NT2/D1 (cell line): ENCODE measurements at regions not wholly inside any gene's neighbourhood (a gene's known extent, or its start where the extent isn't known, plus 50 kb on each side); places are given as distances from the start of the nearest gene placed in this dataset.

Experiments
- DNase-seq: peaks from one replicate; pipeline ENCODE4 v3.0.0-alpha.2; 2011; ENCODE audit warnings: low read depth, low spot score
- H3K27me3 ChIP-seq: 2 replicates; pipeline ENCODE4 v1.6.0; 2011; ENCODE audit warnings: mild to moderate bottlenecking; ENCODE audit not compliant: insufficient read length, insufficient read depth
- H3K36me3 ChIP-seq: 2 replicates; pipeline ENCODE4 v1.6.1; 2011; ENCODE audit warnings: mild to moderate bottlenecking, low read length, mixed read lengths; ENCODE audit not compliant: insufficient read depth, insufficient read length
- H3K4me1 ChIP-seq: 2 replicates; pipeline ENCODE4 v1.5.1; 2011; ENCODE audit not compliant: insufficient read depth, insufficient read length
- H3K4me3 ChIP-seq: 2 replicates; pipeline ENCODE4 v1.5.1; 2011; ENCODE audit warnings: low read depth; ENCODE audit not compliant: insufficient read length
- H3K9ac ChIP-seq: 2 replicates; pipeline ENCODE4 v1.6.0; 2011; ENCODE audit warnings: low read depth; ENCODE audit not compliant: insufficient read length
- H3K9me3 ChIP-seq: 2 replicates; pipeline ENCODE4 v1.5.1; 2011; ENCODE audit warnings: mild to moderate bottlenecking, low read length; ENCODE audit not compliant: insufficient read depth
- SUZ12 ChIP-seq: IDR thresholded peaks from 2 replicates; pipeline ENCODE4 v1.6.1; 2011; ENCODE audit not compliant: insufficient read length, insufficient read depth; ENCODE audit errors: extremely low read depth
- YY1 ChIP-seq: IDR thresholded peaks from 2 replicates; pipeline ENCODE4 v1.6.1; 2011; ENCODE audit not compliant: insufficient read length, insufficient read depth
- ZNF274 ChIP-seq: IDR thresholded peaks from 2 replicates; pipeline ENCODE4 v1.6.1; 2011; ENCODE audit warnings: mild to moderate bottlenecking, low read depth, low read length

GRCh38 chr17:52828621-52829020 is 670.1 kb upstream of the CA10 start:
- Histone ChIP-seq H3K9me3 (peaks cover 8% of the 10 kb centered on the region; the same call in 1 of the 2 replicates), H3K27me3 (no peaks in the 10 kb centered on the region), H3K36me3 (no peaks in the 10 kb centered on the region), H3K9ac (no peak overlapping the region), H3K4me3 (no peak overlapping the region), H3K4me1 (no peaks in the 10 kb centered on the region)
- no peak for DNase-seq
- TF ChIP-seq SUZ12: no peak
- TF ChIP-seq YY1: no peak
- no peak for TF ChIP-seq ZNF274

GRCh38 chr17:52827526-52827925 is 669.0 kb upstream of the CA10 start:
- DNase-seq: no peak
- Histone ChIP-seq H3K9me3 (peaks cover 8% of the 10 kb centered on the region; the same call in 1 of the 2 replicates), H3K4me1 (no peaks in the 10 kb centered on the region), H3K36me3 (no peaks in the 10 kb centered on the region), H3K4me3 (no peak overlapping the region), H3K27me3 (no peaks in the 10 kb centered on the region), H3K9ac (no peak overlapping the region)
- TF ChIP-seq SUZ12 (no peak), ZNF274 (no peak), YY1 (no peak)

GRCh38 chr17:52824542-52824941 is 666.0 kb upstream of the CA10 start:
- H3K4me1 ChIP-seq: no peaks in the 10 kb centered on the region
- TF ChIP-seq SUZ12 (no peak), YY1 (no peak), ZNF274 (no peak)
- no peak overlapping the region for H3K4me3 ChIP-seq
- no peak for DNase-seq
- no peaks in the 10 kb centered on the region for H3K27me3 ChIP-seq
- peaks cover 8% of the 10 kb centered on the region; the same call in 1 of the 2 replicates for H3K9me3 ChIP-seq
- no peaks in the 10 kb centered on the region for H3K36me3 ChIP-seq
- no peak overlapping the region for H3K9ac ChIP-seq

- TF ChIP-seq ZNF274 (no peak), SUZ12 (no peak), YY1 (no peak)
- Histone ChIP-seq H3K4me3 (no peak overlapping the region), H3K36me3 (no peaks in the 10 kb centered on the region), H3K9me3 (no peaks in the 10 kb centered on the region), H3K27me3 (no peaks in the 10 kb centered on the region), H3K4me1 (no peaks in the 10 kb centered on the region), H3K9ac (no peak overlapping the region)
- DNase-seq: no peak
Observed at GRCh38 chr17:52823155-52823554, 664.6 kb upstream of the CA10 start.

- H3K9me3 ChIP-seq: no peaks in the 10 kb centered on the region
- H3K36me3 ChIP-seq: no peaks in the 10 kb centered on the region
- no peak overlapping the region for H3K4me3 ChIP-seq
- no peaks in the 10 kb centered on the region for H3K27me3 ChIP-seq
- DNase-seq: no peak
- no peaks in the 10 kb centered on the region for H3K4me1 ChIP-seq
- no peak for TF ChIP-seq SUZ12
- TF ChIP-seq YY1: no peak
- TF ChIP-seq ZNF274: no peak
- no peak overlapping the region for H3K9ac ChIP-seq
Observed at GRCh38 chr17:52790359-52790955, 631.9 kb upstream of the CA10 start.

GRCh38 chr17:52789829-52790228 is 631.3 kb upstream of the CA10 start:
- H3K4me3 ChIP-seq: no peak overlapping the region
- H3K36me3 ChIP-seq: no peaks in the 10 kb centered on the region
- no peak overlapping the region for H3K9ac ChIP-seq
- H3K27me3 ChIP-seq: no peaks in the 10 kb centered on the region
- no peak for DNase-seq
- TF ChIP-seq SUZ12: no peak
- no peak for TF ChIP-seq ZNF274
- TF ChIP-seq YY1: no peak
- no peaks in the 10 kb centered on the region for H3K9me3 ChIP-seq
- H3K4me1 ChIP-seq: no peaks in the 10 kb centered on the region

- Histone ChIP-seq H3K36me3 (no peaks in the 10 kb centered on the region), H3K9me3 (no peaks in the 10 kb centered on the region), H3K4me3 (no peak overlapping the region), H3K9ac (no peak overlapping the region), H3K4me1 (no peaks in the 10 kb centered on the region), H3K27me3 (no peaks in the 10 kb centered on the region)
- no peak for DNase-seq
- TF ChIP-seq SUZ12 (no peak), ZNF274 (no peak), YY1 (no peak)
Observed at GRCh38 chr17:52776234-52776633, 617.7 kb upstream of the CA10 start.

- Histone ChIP-seq H3K36me3 (no peaks in the 10 kb centered on the region), H3K9ac (no peak overlapping the region), H3K9me3 (no peaks in the 10 kb centered on the region), H3K4me3 (no peak overlapping the region), H3K27me3 (no peaks in the 10 kb centered on the region), H3K4me1 (no peaks in the 10 kb centered on the region)
- DNase-seq: no peak
- TF ChIP-seq SUZ12 (no peak), ZNF274 (no peak), YY1 (no peak)
Observed at GRCh38 chr17:52762794-52763167, 604.3 kb upstream of the CA10 start.
